ENCODE measurements at regions not wholly inside any gene's neighbourhood (a gene's known extent, or its start where the extent isn't known, plus 50 kb on each side); places are given as distances from the start of the nearest gene placed in this dataset.

GRCh38 chr10:28922127-28922526, 244.8 kb downstream of the BAMBI start:
- TF ChIP-seq TCF7L2 (IDR thresholded peaks at IDR 0.05; ENCODE audit: low read depth, low read length) (no peak), CTCF (IDR thresholded peaks at IDR 0.05) (no peak), REST (IDR thresholded peaks at IDR 0.05; ENCODE audit: insufficient read depth in 1 of 2, low read depth in 2 of 2, low read length in 1 of 2) (no peak), SIN3A (IDR thresholded peaks at IDR 0.05; ENCODE audit: borderline replicate concordance, insufficient read depth, low read depth, low read length) (no peak), POLR2AphosphoS5 (IDR thresholded peaks at IDR 0.05; ENCODE audit: low read depth, low read length) (no peak)
- ChIA-PET POLR2A (no interaction called here), CTCF (no interaction called here)
- Histone ChIP-seq H3K4me3 (ENCODE audit: low read depth in 2 of 2, low read length in 2 of 2) (no peak overlapping the region), H3K27ac (ENCODE audit: low read length) (no peak overlapping the region), H3K4me1 (ENCODE audit: control insufficient read depth, insufficient read depth, low read length) (no peaks in the 10 kb centered on the region), H3K27me3 (ENCODE audit: control insufficient read depth, insufficient read depth, low read length) (no peaks in the 10 kb centered on the region), H3K36me3 (ENCODE audit: control insufficient read depth, insufficient read depth, low read length) (no peaks in the 10 kb centered on the region), H3K9me3 (ENCODE audit: control insufficient read depth, insufficient read depth, low read depth, low read length) (no peaks in the 10 kb centered on the region)
- intact Hi-C loops (cut with micrococcal nuclease; ENCODE audit: unreplicated experiment) (no loop called here), in situ Hi-C loops (cut with HindIII; ENCODE audit: low pct_unique_long_range_greater_than_20kb, low sequenced_read_pairs) (no loop called here)
- DNase-seq (ENCODE audit: low read depth, low spot score) (no peak), ATAC-seq (no peak)
- BruUV-seq (replicated peaks) = no TSS peak

- Histone ChIP-seq H3K36me3 (ENCODE audit: control insufficient read depth, insufficient read depth, low read length) (no peaks in the 10 kb centered on the region), H3K27ac (ENCODE audit: low read length) (no peak overlapping the region), H3K4me3 (ENCODE audit: low read depth in 2 of 2, low read length in 2 of 2) (no peak overlapping the region), H3K4me1 (ENCODE audit: control insufficient read depth, insufficient read depth, low read length) (no peaks in the 10 kb centered on the region), H3K9me3 (ENCODE audit: control insufficient read depth, insufficient read depth, low read depth, low read length) (no peaks in the 10 kb centered on the region), H3K27me3 (ENCODE audit: control insufficient read depth, insufficient read depth, low read length) (no peaks in the 10 kb centered on the region)
- ATAC-seq (no peak), DNase-seq (ENCODE audit: low read depth, low spot score) (no peak)
- BruUV-seq (replicated peaks) = no TSS peak
- in situ Hi-C loops (cut with HindIII; ENCODE audit: low pct_unique_long_range_greater_than_20kb, low sequenced_read_pairs) = no loop called here
- ChIA-PET POLR2A (no interaction called here), CTCF (no interaction called here)
- intact Hi-C loops (cut with micrococcal nuclease; ENCODE audit: unreplicated experiment) = no loop called here
- no peak for TF ChIP-seq SIN3A (IDR thresholded peaks at IDR 0.05; ENCODE audit: borderline replicate concordance, insufficient read depth, low read depth, low read length)
- TF ChIP-seq REST (IDR thresholded peaks at IDR 0.05; ENCODE audit: insufficient read depth in 1 of 2, low read depth in 2 of 2, low read length in 1 of 2) = no peak
- TF ChIP-seq TCF7L2 (IDR thresholded peaks at IDR 0.05; ENCODE audit: low read depth, low read length) = no peak
Observed at GRCh38 chr10:28922861-28923260, 245.5 kb downstream of the BAMBI start.

All from Panc1 (cell line).